Stimulated activated CD4-positive, alpha-beta T cell treated with anti-CD3 and anti-CD28 coated beads, Interleukin-4, amount 100 ng/mL, for 48 hours (primary cell): ENCODE measurements at regions not wholly inside any gene's neighbourhood (a gene's known extent, or its start where the extent isn't known, plus 50 kb on each side); places are given as distances from the start of the nearest gene placed in this dataset.

Experiments used
- DNase-seq, 2 donors: peaks; one replicate each; pipeline ENCODE4 v3.0.0-alpha.2; 2020; ENCODE audit warnings: low read depth in 2 of 2

GRCh38 chr5:112657804-112658203, 79.9 kb upstream of the APC start:
- DNase-seq = no peak

GRCh38 chr5:112660359-112660758, 77.3 kb upstream of the APC start:
- DNase-seq = no peak

GRCh38 chr5:112663146-112663545, 74.5 kb upstream of the APC start:
- no peak for DNase-seq

GRCh38 chr5:112668016-112668415, 69.7 kb upstream of the APC start:
- no peak for DNase-seq

- DNase-seq = no peak
Measured at GRCh38 chr5:112668911-112669310, 68.8 kb upstream of the APC start.

GRCh38 chr5:112669328-112669963, 68.2 kb upstream of the APC start:
- DNase-seq = no peak

GRCh38 chr5:112671687-112672086, 66.0 kb upstream of the APC start:
- no peak for DNase-seq

GRCh38 chr5:112681481-112681908, 56.2 kb upstream of the APC start:
- DNase-seq = no peak

GRCh38 chr5:112682621-112683061, 55.0 kb upstream of the APC start:
- no peak for DNase-seq

GRCh38 chr5:112684121-112684520, 53.6 kb upstream of the APC start:
- DNase-seq = no peak

GRCh38 chr5:112684737-112685136, 52.9 kb upstream of the APC start:
- no peak for DNase-seq

GRCh38 chr5:112685386-112685785, 52.3 kb upstream of the APC start:
- no peak for DNase-seq

GRCh38 chr5:112685931-112686330, 51.8 kb upstream of the APC start:
- DNase-seq = no peak

GRCh38 chr5:112686675-112687074, 51.0 kb upstream of the APC start:
- no peak for DNase-seq

- DNase-seq = no peak
Measured at GRCh38 chr5:112687306-112687705, 50.4 kb upstream of the APC start.
